HG02870 (cell line): ENCODE measurements at regions not wholly inside any gene's neighbourhood (a gene's known extent, or its start where the extent isn't known, plus 50 kb on each side); places are given as distances from the start of the nearest gene placed in this dataset.

Experiments
- ATAC-seq: cut with Tn5 transposase; IDR thresholded peaks from one replicate; pipeline ENCODE4 v1.9.1; 2021; ENCODE audit warnings: mild to moderate bottlenecking, moderate library complexity; ENCODE audit not compliant: unreplicated experiment

DNA sequence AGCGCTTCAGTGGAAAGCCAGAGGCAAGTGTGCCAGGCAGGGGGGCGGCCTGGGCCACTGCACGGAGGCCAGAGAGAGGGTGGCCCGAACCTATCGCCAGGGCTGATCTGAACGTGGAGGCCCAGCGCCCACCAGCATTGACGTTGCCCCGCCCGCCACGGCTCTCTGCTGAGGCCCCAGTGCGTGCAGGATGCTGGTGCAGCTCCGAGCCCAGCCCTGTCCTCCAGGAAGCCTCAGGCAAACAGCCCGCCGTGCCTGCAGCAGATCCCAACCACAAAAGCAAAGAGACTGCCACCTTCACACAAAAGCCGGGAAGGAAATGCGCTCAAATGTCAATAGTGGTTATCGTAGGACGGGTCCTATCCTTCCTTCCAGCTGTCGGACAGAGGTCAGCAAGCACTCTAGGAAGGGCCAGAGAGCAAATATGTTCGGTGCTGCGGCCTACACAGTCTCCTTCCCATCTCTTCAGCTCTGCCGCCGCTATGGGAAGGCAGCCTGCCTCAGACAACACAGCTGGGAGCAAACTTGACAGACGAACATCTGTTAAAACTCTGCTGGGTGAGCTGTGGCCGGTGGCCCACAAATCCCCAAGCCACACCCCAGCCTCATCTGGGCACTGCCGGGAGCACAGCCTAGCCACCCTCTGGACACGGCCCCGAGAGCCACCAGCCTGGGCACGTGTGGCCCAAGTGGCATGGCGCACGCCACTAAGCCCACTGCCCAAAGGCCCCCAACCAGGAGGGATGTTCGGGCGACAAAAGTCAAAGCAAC lies 146.2 kb downstream of the CRYBB2 start:
- no peak for ATAC-seq

DNA sequence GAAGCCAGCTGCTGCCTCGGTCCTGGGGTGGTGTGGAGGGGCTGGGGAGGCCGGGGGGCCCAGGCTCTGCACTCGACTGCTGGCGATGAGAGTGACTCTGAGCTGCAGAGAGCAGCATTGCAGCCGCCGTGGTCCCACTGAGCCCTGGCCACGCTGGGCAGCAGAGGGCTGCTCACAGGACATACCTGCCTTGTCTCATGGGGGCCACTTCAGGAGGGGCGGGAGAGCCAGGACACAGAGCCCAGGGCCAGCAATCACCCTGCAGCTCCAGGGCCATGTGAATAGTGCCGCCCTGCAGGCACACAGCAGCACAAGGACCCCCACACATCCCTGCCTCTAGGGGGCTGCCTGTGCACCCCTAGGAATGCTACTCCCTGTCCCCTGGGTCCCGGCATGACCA lies 147.0 kb downstream of the CRYBB2 start:
- no peak for ATAC-seq

DNA sequence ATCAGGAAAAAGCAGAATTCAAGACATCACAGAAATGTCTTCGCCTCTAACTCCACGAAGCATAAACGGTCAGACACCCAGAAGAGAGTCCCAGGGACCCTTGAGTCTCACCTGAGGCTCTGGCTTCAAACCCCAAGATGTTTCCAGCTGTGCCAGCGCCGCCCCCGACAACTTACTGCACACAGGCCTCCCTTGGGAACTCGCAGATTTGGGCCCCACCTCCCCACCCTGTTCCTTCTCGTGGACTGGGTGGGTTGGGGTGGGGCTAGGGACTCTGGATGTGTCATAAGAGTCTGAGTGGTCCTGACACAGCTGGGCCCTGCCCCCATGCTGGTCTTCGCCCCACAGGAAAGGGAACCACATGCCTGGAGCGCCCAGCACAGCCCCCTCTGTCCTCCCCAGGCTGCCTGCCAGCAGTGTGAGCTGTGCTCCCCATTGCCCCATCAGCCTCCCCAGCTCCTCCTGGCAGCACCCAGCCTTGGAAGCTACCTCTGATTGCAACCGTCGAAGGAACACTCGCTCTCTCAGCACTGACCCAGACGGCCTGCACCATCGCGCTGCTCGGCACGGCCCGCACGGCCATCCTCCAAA lies 147.5 kb downstream of the CRYBB2 start:
- no peak for ATAC-seq

DNA sequence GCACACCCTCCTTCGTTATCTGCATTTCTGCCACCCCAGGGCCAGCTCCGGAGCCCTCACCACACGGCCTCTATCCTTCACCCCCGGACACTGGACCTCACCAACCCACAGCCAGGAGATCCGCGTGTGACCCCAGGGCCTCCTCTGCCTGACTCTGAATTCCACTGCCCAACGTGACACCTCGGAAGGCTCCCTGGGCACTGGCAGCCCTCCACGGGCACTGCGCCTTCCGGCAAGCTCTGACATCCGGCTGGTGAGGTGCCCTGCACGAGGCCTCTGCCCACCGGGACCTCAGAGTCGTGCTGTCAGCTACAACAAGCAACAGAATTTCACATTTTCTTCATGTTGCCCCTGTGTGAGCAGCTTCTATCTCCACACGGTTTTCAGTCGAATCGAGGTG lies 148.3 kb downstream of the CRYBB2 start:
- ATAC-seq = no peak

DNA sequence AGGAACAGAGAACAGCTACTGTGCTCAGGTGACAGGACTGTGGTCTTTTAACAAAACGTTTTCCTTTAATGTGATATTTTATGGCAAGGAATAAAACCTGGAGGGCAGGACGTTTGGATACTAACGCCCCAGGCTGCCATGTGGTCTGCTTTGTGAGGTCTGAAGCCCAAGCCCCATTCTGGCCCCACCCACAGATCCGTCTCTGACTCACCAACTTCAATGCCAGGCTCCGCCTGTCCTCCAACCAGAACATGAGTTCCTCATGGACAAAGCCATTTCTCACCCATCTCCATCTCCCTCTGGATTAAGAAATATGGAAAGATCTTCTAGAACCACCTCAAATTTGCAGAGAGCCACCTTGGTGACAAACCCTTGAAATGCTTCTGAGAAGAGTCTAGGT lies 148.8 kb downstream of the CRYBB2 start:
- ATAC-seq = no peak

DNA sequence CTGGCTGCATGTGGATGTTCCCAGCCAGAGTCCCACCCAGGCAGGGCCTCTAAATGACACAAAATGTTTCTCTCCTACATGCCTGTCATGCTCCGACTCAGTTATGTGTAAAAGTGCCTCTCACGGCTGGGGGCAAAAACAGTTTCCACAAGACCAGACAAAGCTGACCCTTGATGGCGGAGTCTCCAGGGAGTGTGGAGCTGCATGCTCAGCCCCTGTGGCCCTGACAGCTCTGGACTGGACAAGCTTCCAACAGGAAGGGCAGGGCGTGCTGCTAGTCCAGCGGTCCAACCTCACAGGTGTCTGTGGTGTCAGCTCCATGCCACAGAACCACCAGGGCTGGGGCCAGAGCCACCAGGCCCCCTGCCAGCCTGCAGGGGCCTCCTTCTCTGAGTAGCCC lies 149.6 kb downstream of the CRYBB2 start:
- ATAC-seq = no peak

DNA sequence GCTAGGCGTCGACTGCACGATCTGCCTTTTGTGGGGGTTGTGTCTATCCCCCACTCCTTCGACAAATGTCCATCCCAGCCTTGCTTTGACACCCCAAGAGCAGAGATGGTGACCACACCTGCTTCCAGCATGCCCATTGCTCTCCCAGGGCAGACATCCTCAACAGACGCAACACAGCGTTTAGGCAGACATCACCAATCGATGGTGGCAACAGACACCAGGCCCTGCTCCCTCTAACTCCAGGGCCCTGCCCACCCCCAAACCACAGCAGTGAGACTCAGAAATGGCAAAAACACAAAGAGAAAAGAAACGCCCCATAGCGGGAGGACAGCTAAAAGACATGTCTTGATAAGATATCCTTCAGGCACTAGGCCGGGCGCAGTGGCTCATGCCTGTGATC lies 150.9 kb downstream of the CRYBB2 start:
- no peak for ATAC-seq

DNA sequence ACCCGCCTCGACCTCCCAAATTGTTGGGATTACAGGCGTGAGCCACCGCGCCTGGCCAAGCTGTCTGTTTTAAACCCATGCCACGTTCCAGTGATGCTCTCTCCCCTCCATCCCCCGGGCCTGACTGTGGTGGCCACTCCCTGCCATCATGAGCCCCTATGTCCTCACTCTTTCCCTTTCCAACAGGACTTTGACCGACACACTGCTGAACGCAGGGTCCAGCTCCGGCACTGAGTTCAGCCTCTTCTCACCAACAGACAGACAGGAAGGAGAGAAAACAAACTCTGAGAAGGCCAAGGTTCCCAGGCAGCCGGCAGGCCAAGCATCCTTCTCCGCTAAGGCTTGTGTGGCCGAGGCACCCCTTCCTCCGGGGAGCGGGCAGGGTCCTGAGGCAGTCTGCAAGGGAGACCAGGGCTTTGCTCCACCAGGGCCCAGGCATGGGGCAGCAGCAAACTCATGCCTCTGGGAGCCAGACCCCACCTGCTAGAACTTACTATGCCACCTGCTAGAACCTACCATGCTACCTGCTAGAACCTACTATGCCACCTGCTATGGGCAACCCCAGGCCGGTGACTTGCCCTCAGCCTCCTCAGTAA lies 152.7 kb downstream of the CRYBB2 start:
- no peak for ATAC-seq

DNA sequence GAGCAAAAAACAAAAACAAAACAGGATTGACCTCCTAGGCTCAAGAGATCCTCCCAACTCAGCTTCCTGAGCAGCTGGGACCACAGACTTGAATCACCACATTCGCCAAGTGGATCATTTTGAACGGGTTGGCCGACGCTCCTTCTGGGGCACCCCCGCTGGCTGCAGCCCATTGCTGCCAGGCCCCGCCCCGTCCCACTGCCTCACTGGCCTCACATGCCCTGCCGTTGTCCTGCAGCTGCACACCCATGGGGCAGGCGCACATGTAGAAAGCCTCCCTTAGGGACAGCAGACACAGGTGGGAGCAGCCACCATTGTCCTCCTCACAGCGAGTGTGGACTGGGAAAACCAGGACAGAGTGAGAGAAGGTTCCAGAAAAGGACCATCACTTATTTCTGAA lies 154.5 kb downstream of the CRYBB2 start:
- ATAC-seq = no peak

DNA sequence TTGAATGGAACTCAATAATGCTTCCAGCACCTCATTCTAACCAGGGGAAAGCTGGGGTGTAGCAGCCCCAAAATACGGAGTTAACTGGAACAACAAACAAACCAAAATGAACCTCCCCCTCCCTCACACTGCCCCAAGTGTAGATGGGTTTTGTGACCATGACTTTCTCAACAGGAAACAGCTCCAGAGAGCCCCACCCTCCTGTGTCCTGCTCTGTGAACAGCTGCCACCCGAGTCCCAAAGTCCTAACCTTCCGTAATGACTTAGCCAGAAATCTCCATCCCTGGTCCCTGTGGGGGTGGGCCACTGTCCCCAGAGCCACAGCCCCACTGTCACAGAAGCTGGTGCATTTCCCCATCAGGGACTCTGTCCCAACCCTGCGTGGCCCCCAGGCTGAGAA lies 155.4 kb downstream of the CRYBB2 start:
- no peak for ATAC-seq

DNA sequence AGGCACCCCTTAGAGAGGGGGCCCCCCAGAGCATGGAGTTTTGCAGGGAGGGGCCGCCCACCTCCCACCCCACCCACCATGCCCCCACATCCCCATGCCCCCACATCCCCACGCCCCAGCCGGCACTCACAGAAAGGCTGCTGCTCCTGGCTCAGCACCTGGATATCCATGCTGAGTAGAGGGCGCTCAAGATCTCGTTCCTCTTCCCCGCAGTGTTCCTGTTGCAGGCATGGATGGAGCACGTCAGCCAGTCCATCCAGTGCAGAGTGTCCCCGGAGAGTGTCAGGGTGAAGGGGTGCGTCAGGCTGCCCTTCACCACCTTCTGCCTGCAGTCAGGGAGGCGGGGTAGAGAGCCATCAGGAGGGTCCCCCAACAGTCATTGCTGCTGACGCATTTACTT lies 156.2 kb downstream of the CRYBB2 start:
- no peak for ATAC-seq

DNA sequence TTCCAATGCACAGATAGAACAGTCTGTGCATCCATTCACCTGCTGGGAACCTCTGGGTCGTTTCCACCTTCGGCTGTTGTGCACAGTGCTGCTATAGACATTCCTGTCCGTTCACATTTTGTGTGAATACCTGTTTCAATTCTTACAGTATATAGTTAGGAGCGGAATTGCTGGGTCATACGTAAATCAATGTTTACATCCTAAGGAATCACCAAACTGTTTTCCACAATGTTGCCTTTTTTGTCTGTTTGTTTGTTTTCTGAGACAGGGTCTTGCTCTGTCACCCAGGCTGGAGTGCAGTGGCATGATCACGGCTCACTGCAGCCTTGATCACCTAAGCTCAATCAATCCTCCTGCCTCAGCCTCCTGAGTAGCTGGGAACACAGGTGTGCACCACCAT lies 158.3 kb downstream of the CRYBB2 start:
- ATAC-seq = no peak

DNA sequence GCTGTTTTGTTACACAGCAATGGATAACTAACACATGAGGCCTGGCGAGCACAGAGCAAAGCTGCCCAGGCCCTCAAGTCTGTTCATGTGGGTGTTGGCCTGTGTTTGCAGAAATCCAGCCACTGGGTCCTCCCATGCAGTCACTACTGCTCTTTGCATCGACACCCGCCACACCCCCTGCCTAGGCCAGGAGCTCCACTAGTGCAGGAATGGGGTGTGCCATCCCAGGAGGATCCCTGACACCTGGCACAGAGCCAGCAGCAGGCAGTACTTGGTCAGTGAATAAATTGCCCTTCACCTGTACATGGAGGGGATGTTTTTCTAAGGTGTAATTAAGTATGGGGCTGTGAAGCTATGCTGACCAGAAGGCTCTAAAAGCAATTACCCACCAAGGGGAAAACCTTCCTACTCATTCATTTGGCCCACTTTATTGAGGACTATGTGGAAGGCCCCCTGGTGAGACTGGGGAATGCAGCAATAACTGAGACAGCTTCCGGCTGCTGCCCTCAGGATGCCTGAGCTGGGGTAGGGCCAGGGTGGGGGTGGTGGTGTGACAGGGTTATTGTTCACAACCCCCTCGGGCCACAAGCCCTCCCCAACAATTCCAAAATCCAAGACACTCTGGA lies 160.8 kb downstream of the CRYBB2 start:
- no peak for ATAC-seq

DNA sequence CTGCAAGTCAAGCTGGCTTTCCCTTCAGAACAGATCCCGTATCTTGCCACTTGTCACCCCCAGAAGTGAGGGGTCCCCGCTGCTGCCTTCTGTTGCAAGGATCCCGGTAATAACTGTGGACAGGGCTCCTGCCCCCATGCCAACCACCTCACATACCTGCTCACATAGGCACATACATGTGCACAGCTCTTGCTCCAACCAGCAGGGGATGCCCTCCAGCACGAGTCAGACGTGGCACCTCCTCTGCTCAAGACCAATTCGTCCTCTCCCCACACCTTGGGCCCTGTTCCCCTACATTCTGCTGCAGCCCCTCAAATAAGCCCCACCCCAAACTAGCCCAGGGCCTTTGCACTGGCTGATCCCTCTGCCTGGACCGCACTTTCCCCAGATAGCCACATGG lies 163.3 kb downstream of the CRYBB2 start:
- ATAC-seq = no peak

DNA sequence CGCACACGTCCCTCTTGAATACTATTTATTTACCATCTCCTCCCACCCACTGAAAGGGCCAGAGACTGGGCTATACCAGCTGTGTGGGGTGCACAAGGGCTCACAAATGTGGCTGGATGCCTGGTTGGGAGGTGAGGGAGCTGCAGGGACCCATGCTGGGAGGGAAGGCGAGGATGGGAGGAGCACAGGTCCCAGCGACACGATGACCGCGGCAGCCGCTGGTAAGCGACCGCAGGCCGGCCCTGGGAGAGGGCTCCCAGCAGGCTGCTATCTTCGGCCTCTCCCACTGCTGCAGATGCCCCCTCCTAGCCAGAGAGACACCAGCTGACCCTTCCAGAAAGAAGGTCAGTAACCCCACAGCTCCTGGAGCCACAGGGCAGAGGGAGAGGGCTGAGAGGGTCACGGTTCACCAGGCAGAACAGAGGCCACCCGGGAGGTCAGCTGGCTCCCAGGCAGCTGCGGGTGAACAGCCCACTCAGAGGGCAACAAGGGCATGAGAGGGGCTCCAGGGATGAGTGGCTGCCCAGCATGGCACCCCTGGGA lies 163.9 kb downstream of the CRYBB2 start:
- ATAC-seq = no peak

DNA sequence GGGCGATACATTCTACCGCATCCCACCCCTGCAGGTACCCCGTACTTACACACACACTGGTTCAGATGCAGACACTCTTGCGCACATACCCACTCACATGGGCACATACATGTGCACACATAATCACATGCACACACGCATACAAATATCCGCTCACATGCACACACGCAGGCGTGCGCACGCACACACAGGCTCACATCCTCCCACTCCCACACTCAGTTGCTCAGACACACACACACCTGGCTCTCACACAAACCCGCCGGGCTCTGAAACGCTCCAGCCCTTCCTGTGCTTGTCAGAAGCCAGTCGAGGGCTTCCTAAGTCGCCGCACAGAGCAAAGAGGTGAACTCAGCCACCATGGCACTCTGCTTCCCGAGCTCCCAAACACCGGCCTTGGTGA lies 164.5 kb downstream of the CRYBB2 start:
- ATAC-seq = no peak

DNA sequence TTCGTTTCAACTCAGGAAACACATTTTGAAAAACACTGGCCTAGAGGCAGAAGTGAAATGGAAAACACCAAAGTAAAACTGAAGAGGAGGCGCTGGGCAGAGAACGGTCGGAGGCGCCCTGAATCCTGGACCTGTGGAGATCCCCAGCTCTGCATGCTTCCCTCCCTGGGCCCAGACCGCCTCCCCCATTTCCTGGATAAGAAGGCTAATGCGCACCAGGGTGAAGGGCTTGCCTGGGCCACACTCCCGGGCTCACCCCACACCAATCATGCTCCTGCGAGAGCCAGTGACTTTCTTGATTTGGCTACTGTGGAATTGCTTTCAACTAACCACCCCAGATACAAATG lies 167.1 kb downstream of the CRYBB2 start:
- ATAC-seq = no peak

DNA sequence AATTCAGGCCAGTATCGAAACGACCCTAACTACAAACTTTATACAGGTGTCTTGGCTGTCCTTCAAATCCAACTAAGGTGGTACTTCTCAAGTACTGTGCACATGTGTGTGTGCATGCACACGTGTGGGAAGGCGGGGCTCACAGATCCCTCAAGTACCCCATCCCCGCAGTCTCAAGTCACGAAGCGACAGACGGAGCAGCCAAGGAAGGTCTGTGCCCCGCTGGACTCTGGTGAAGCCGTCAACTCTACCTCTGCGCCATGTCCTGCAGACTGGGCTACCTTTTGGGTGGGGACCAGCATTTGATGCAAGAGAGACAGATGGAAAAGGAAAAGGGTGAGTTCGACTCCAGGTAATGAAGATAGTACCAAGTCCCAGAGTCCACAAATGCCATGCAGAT lies 169.0 kb downstream of the CRYBB2 start:
- no peak for ATAC-seq

DNA sequence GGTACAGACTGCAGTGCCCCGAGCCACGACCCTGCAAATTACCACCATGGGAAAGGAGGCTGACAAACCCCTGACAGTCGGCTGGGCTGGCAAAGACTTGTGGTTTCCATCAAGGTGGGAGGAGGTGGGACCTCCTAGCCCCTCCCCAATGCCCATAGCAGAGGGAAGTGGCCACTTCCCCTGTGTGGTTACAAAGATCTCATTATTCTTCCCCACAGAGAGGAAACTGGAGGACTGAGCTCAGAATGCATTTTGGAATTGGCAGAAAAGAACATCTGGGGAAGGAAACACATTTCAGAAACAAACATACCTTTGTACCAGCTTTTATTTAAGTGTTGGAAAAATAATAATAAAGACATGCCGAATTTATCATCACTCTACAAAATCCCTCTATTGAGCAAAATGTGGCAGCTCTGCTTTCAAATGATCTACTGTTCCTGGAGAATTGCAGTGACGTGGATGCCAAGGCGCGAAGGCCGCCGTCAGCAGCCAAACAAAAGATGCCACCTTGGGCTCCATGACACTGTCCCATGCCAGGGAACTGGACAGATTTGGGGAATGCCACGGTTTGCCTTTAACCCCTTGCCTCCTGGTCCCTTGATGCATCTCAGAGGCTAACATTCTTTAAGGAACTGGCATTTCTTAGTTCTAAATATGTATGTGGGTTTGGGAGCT lies 169.6 kb downstream of the CRYBB2 start:
- no peak for ATAC-seq

DNA sequence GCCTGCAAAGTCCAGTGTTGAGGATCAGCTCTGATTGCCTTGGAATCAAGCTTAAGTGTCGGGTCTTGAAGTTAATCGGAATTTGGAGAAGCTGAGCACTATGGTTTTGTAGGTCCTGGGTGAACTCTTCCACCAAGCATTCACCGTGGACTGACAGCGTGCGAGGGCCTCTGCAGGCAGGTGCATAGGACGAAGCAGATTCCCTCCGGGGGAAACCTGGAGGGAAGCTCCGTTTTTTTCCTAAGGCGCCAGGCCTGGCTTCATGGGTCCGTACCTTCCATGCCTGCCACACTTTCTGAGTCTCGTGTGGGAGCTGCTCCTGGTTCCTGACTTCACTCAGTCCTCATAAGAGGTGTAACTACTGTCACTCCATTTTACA lies 170.1 kb downstream of the CRYBB2 start:
- ATAC-seq = no peak
